Activated B cell treated with CpG ODN at 0.5 μM for 24 hours (primary cell): ENCODE measurements at regions not wholly inside any gene's neighbourhood (a gene's known extent, or its start where the extent isn't known, plus 50 kb on each side); places are given as distances from the start of the nearest gene placed in this dataset.

Source experiments
- ATAC-seq: fragments of 200-7000 bp; cut with Tn5 transposase; one replicate; pipeline ENCODE4 v1.10.0; 2021; ENCODE audit warnings: low read depth, mild to moderate bottlenecking, moderate library complexity
- CTCF ChIA-PET: fragments of 350-600 bp; sonication (Branson Sonifier 250); formaldehyde crosslinking; loops from one replicate; lab custom pipeline; 2021; ENCODE audit warnings: antibody characterized with exemption; lab: Charles Lee
- POLR2A ChIA-PET: fragments of 350-600 bp; sonication (Branson Sonifier 250); formaldehyde crosslinking; loops from one replicate; lab custom pipeline; 2021; ENCODE audit warnings: antibody characterized with exemption; lab: Charles Lee
- DNase-seq: peaks from one replicate; pipeline ENCODE4 v3.0.0; 2022
- H3K27ac Mint-ChIP-seq: one replicate; pipeline ENCODE4 v1.8.0; 2020; ENCODE audit warnings: mixed read lengths
- H3K27me3 Mint-ChIP-seq: one replicate; pipeline ENCODE4 v1.8.0; 2021; ENCODE audit warnings: mixed read lengths
- H3K36me3 Mint-ChIP-seq: one replicate; pipeline ENCODE4 v1.8.0; 2021; ENCODE audit warnings: low read depth, mixed read lengths
- H3K4me1 Mint-ChIP-seq: one replicate; pipeline ENCODE4 v1.8.0; 2021; ENCODE audit warnings: mixed read lengths
- H3K4me3 Mint-ChIP-seq: one replicate; pipeline ENCODE4 v1.8.0; 2020; ENCODE audit warnings: mild to moderate bottlenecking, mixed read lengths
- H3K9me3 Mint-ChIP-seq: one replicate; pipeline ENCODE4 v1.8.0; 2020; ENCODE audit warnings: mixed read lengths
- CTCF ChIP-seq: fragments of 200-600 bp; IDR thresholded peaks from one replicate; pipeline ENCODE4 v1.8.0; 2022; ENCODE audit warnings: antibody characterized with exemption, mild to moderate bottlenecking
- intact Hi-C: fragments of 100-400 bp; cut with micrococcal nuclease; formaldehyde crosslinking; loops from one replicate; pipeline ENCODE4 v1.15.1; 2024

GRCh38 chr4:148778980-148779675, 336.9 kb upstream of the NR3C2 start:
- CTCF ChIA-PET: no interaction called here

GRCh38 chr4:148776941-148777340, 334.7 kb upstream of the NR3C2 start:
- Mint-ChIP-seq H3K4me1 (no peaks in the 10 kb centered on the region), H3K27me3 (no peaks in the 10 kb centered on the region), H3K36me3 (no peaks in the 10 kb centered on the region), H3K4me3 (no peak overlapping the region), H3K27ac (no peak overlapping the region), H3K9me3 (peaks cover 7% of the 10 kb centered on the region)
- ChIA-PET CTCF (no interaction called here), POLR2A (no interaction called here)
- intact Hi-C loops: no loop called here
- no peak for DNase-seq
- TF ChIP-seq CTCF: no peak
- no peak for ATAC-seq

More at GRCh38 chr4:148778980-148779675, 336.9 kb upstream of the NR3C2 start:
- no peak for DNase-seq
- no peak for TF ChIP-seq CTCF
- intact Hi-C loops: no loop called here
- Mint-ChIP-seq H3K27me3 (no peaks in the 10 kb centered on the region), H3K4me3 (no peak overlapping the region), H3K9me3 (peaks cover 7% of the 10 kb centered on the region), H3K36me3 (no peaks in the 10 kb centered on the region), H3K27ac (no peak overlapping the region), H3K4me1 (no peaks in the 10 kb centered on the region)
- no peak for ATAC-seq
- POLR2A ChIA-PET: no interaction called here

- no peaks in the 10 kb centered on the region for H3K36me3 Mint-ChIP-seq
- H3K27ac Mint-ChIP-seq: no peak overlapping the region
Observed at GRCh38 chr4:148774134-148774533, 331.9 kb upstream of the NR3C2 start.

GRCh38 chr4:148773313-148773712, 331.1 kb upstream of the NR3C2 start:
- no peak overlapping the region for H3K4me3 Mint-ChIP-seq
- no peak overlapping the region for H3K27ac Mint-ChIP-seq
- DNase-seq (no peak), ATAC-seq (no peak)
- H3K4me1 Mint-ChIP-seq: no peaks in the 10 kb centered on the region
- intact Hi-C loops: loop anchor here (5.0 kb wide), 1 partner anchor 791 kb away; no protein-coding TSS in a partner anchor
- TF ChIP-seq CTCF: no peak
- no peaks in the 10 kb centered on the region for H3K27me3 Mint-ChIP-seq
- no peaks in the 10 kb centered on the region for H3K36me3 Mint-ChIP-seq
- ChIA-PET POLR2A (no interaction called here), CTCF (no interaction called here)
- H3K9me3 Mint-ChIP-seq: no peaks in the 10 kb centered on the region

More at GRCh38 chr4:148774134-148774533, 331.9 kb upstream of the NR3C2 start:
- ATAC-seq (no peak), DNase-seq (no peak)
- no peaks in the 10 kb centered on the region for H3K9me3 Mint-ChIP-seq
- CTCF ChIA-PET: no interaction called here
- H3K4me3 Mint-ChIP-seq: no peak overlapping the region
- POLR2A ChIA-PET: no interaction called here
- TF ChIP-seq CTCF: no peak
- H3K27me3 Mint-ChIP-seq: no peaks in the 10 kb centered on the region
- intact Hi-C loops: loop anchor here (5.0 kb wide), 1 partner anchor 792 kb away; no protein-coding TSS in a partner anchor
- no peaks in the 10 kb centered on the region for H3K4me1 Mint-ChIP-seq

- no peak for TF ChIP-seq CTCF
- no peaks in the 10 kb centered on the region for H3K4me1 Mint-ChIP-seq
- no peaks in the 10 kb centered on the region for H3K27me3 Mint-ChIP-seq
- H3K9me3 Mint-ChIP-seq: no peaks in the 10 kb centered on the region
- no peak overlapping the region for H3K27ac Mint-ChIP-seq
- ATAC-seq (no peak), DNase-seq (no peak)
- ChIA-PET CTCF (no interaction called here), POLR2A (no interaction called here)
- H3K36me3 Mint-ChIP-seq: no peaks in the 10 kb centered on the region
- H3K4me3 Mint-ChIP-seq: no peak overlapping the region
- intact Hi-C loops: loop anchor here (2.0 to 5.0 kb wide), 2 partner anchors 714 to 789 kb away; no protein-coding TSS in a partner anchor
Observed at GRCh38 chr4:148770848-148771247, 328.6 kb upstream of the NR3C2 start.
